H9 (cell line): ENCODE measurements at regions not wholly inside any gene's neighbourhood (a gene's known extent, or its start where the extent isn't known, plus 50 kb on each side); places are given as distances from the start of the nearest gene placed in this dataset.

Source experiments
- DNase-seq: peaks from one replicate; pipeline ENCODE4 v3.0.0-alpha.2; 2017
- H2AFZ ChIP-seq: one replicate; pipeline ENCODE4 v1.6.1; 2013; ENCODE audit warnings: mild to moderate bottlenecking, low read length, control low read depth, moderate library complexity
- H2AK5ac ChIP-seq: 2 replicates; pipeline ENCODE4 v1.6.1; 2013; ENCODE audit warnings: low read length, control low read depth, mixed read lengths; ENCODE audit not compliant: insufficient read length
- H2BK120ac ChIP-seq: one replicate; pipeline ENCODE4 v1.6.1; 2013; ENCODE audit warnings: low read depth, mild to moderate bottlenecking, low read length, control low read depth, inconsistent platforms; ENCODE audit not compliant: poor library complexity, severe bottlenecking
- H2BK12ac ChIP-seq: 2 replicates; pipeline ENCODE4 v1.6.1; 2013; ENCODE audit warnings: low read length, control low read depth, mixed read lengths, low read depth; ENCODE audit not compliant: insufficient read length
- H2BK15ac ChIP-seq: 2 replicates; pipeline ENCODE4 v1.6.1; 2013; ENCODE audit warnings: low read depth, low read length, control low read depth
- H2BK20ac ChIP-seq: one replicate; pipeline ENCODE4 v1.6.1; 2013; ENCODE audit warnings: low read depth, mild to moderate bottlenecking, low read length, control low read depth, inconsistent platforms; ENCODE audit not compliant: poor library complexity, severe bottlenecking
- H2BK5ac ChIP-seq: 2 replicates; pipeline ENCODE4 v1.6.1; 2013; ENCODE audit warnings: low read length, control low read depth, mixed read lengths; ENCODE audit not compliant: insufficient read length
- H3K14ac ChIP-seq: 2 replicates; pipeline ENCODE4 v1.6.1; 2013; ENCODE audit warnings: low read length, control low read depth; ENCODE audit not compliant: insufficient read depth
- H3K18ac ChIP-seq: 2 replicates; pipeline ENCODE4 v1.6.1; 2013; ENCODE audit warnings: low read depth, mild to moderate bottlenecking, mixed read lengths, low read length, control low read depth; ENCODE audit not compliant: insufficient read length
- H3K23ac ChIP-seq: 2 replicates; pipeline ENCODE4 v1.6.1; 2013; ENCODE audit warnings: low read length, control low read depth, mixed read lengths, low read depth; ENCODE audit not compliant: insufficient read length
- H3K23me2 ChIP-seq: 2 replicates; pipeline ENCODE4 v1.6.1; 2013; ENCODE audit warnings: low read depth, mild to moderate bottlenecking, mixed read lengths, low read length, control low read depth; ENCODE audit not compliant: insufficient read length, poor library complexity, severe bottlenecking
- H3K27ac ChIP-seq: 2 replicates; pipeline ENCODE4 v1.5.1; 2013; ENCODE audit warnings: low read length, control low read depth, mixed read lengths, low read depth; ENCODE audit not compliant: insufficient read length
- H3K27me3 ChIP-seq: 2 replicates; pipeline ENCODE4 v1.6.1; 2013; ENCODE audit warnings: low read length, control low read depth, inconsistent platforms; ENCODE audit not compliant: insufficient read depth
- H3K4ac ChIP-seq: 2 replicates; pipeline ENCODE4 v1.6.1; 2013; ENCODE audit warnings: low read depth, mild to moderate bottlenecking, control low read depth, inconsistent platforms, low read length, moderate library complexity
- H3K4me1 ChIP-seq: 2 replicates; pipeline ENCODE4 v1.6.1; 2013; ENCODE audit warnings: low read length, control low read depth, inconsistent platforms; ENCODE audit not compliant: insufficient read depth
- H3K4me2 ChIP-seq: 2 replicates; pipeline ENCODE4 v1.6.1; 2013; ENCODE audit warnings: low read length, control low read depth, mixed read lengths; ENCODE audit not compliant: insufficient read length, insufficient read depth
- H3K56ac ChIP-seq: 2 replicates; pipeline ENCODE4 v1.6.1; 2013; ENCODE audit warnings: low read depth, mild to moderate bottlenecking, mixed read lengths, low read length, control low read depth; ENCODE audit not compliant: insufficient read length
- H3K79me1 ChIP-seq: 2 replicates; pipeline ENCODE4 v1.6.1; 2013; ENCODE audit warnings: low read depth, mild to moderate bottlenecking, moderate library complexity, low read length, control low read depth, inconsistent platforms; ENCODE audit not compliant: insufficient read depth, poor library complexity, severe bottlenecking
- H3K79me2 ChIP-seq: 2 replicates; pipeline ENCODE4 v1.6.1; 2013; ENCODE audit warnings: low read length, control low read depth, inconsistent platforms; ENCODE audit not compliant: insufficient read depth
- H3K9ac ChIP-seq: 2 replicates; pipeline ENCODE4 v1.6.1; 2013; ENCODE audit warnings: low read length, control low read depth, mixed read lengths; ENCODE audit not compliant: insufficient read length; ENCODE audit errors: extremely low read depth
- H3K9me3 ChIP-seq: one replicate; pipeline ENCODE4 v1.6.1; 2013; ENCODE audit warnings: low read depth, low read length, inconsistent platforms; ENCODE audit not compliant: control insufficient read depth
- H3T11ph ChIP-seq: one replicate; pipeline ENCODE4 v1.6.1; 2013; ENCODE audit warnings: mild to moderate bottlenecking, low read length, control low read depth, inconsistent platforms
- H4K20me1 ChIP-seq: one replicate; pipeline ENCODE4 v1.6.1; 2013; ENCODE audit not compliant: control insufficient read depth, insufficient read length, insufficient read depth
- H4K5ac ChIP-seq: 2 replicates; pipeline ENCODE4 v1.6.1; 2013; ENCODE audit warnings: low read depth, mild to moderate bottlenecking, mixed read lengths, low read length, control low read depth; ENCODE audit not compliant: insufficient read length
- H4K8ac ChIP-seq: replicated peaks from 2 replicates; pipeline ENCODE4 v1.6.1; 2013; ENCODE audit warnings: low read length, control low read depth, mixed read lengths, low read depth; ENCODE audit not compliant: insufficient read length
- H4K91ac ChIP-seq: 2 replicates; pipeline ENCODE4 v1.6.1; 2013; ENCODE audit warnings: low read depth, mild to moderate bottlenecking, moderate library complexity, mixed read lengths, low read length, control low read depth; ENCODE audit not compliant: insufficient read length
- H3K27ac Mint-ChIP-seq, 3 experiments: 2 replicates in 2 of 3; 3 replicates in 1 of 3; pipeline ENCODE4 v1.8.0; 2020 to 2021; ENCODE audit warnings: mixed read lengths in 3 of 3, mild to moderate bottlenecking in 1 of 3, moderate library complexity in 1 of 3
- H3K27me3 Mint-ChIP-seq: 2 replicates; pipeline ENCODE4 v1.8.0; 2021; ENCODE audit warnings: low read depth, mild to moderate bottlenecking, moderate library complexity, mixed read lengths
- H3K36me3 Mint-ChIP-seq, 3 experiments: 2 replicates in 2 of 3; 3 replicates in 1 of 3; pipeline ENCODE4 v1.8.0; 2020 to 2021; ENCODE audit warnings: low read depth in 3 of 3, mixed read lengths in 3 of 3; ENCODE audit not compliant: insufficient read depth in 1 of 3
- H3K4me1 Mint-ChIP-seq, 2 experiments: 2 replicates each; pipeline ENCODE4 v1.8.0; 2020; ENCODE audit warnings: mixed read lengths in 2 of 2
- H3K4me3 Mint-ChIP-seq, 2 experiments: 2 replicates in 1 of 2; 3 replicates in 1 of 2; pipeline ENCODE4 v1.8.0; 2020 to 2021; ENCODE audit warnings: mild to moderate bottlenecking in 2 of 2, mixed read lengths in 2 of 2, moderate library complexity in 1 of 2
- H3K9me3 Mint-ChIP-seq, 2 experiments: 2 replicates in 1 of 2; 3 replicates in 1 of 2; pipeline ENCODE4 v1.8.0; 2020; ENCODE audit warnings: mild to moderate bottlenecking in 2 of 2, mixed read lengths in 2 of 2, moderate library complexity in 1 of 2
- WGBS: extraction: QIAGEN DNeasy Blood & Tissue Kit; methylation state at CpG from one replicate; pipeline ENCODE4 v1.1.7; 2013; ENCODE audit warnings: missing lambda C conversion rate, low lambda C conversion rate, mixed read lengths; ENCODE audit not compliant: insufficient read length; ENCODE audit errors: extremely low coverage; 5-methylcytosine and 5-hydroxymethylcytosine counted together
- TF ChIP-seq, protein P1 (sequence below): fragments of 200-600 bp; sonication (generic); conservative IDR thresholded peaks from 3 replicates; pipeline ENCODE4 v1.8.0; 2021; ENCODE audit warnings: antibody characterized with exemption, mild to moderate bottlenecking

DNA sequence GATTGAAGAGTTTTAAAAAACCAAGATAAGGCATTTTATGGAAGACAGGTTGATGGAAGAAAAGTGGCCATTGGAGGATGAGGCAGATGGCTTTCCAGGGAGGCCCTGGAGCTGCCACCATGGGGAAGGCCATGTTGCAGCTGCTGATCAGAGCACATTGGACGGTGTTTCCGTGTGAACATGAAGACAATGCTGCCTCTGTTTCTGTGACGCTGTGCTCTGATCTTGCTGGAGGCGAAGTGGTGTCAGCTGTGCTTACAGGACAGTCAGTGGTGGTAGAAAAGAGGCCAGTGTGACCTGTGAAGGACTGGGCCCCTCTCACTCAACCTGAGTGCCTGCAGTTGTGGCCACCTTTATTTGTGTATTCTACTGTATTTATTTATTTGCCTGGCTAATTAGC is 132.9 kb downstream of the FAM204A start:
- peak overlapping the region; percentile 38 for H4K8ac ChIP-seq
- H3K4me1 Mint-ChIP-seq = peaks cover 17% of the 10 kb centered on the region in 2 experiments
- no peaks in the 10 kb centered on the region for H3K9me3 ChIP-seq
- H3K23me2 ChIP-seq = no peaks in the 10 kb centered on the region
- H3K79me2 ChIP-seq = no peaks in the 10 kb centered on the region
- no peaks in the 10 kb centered on the region for H3K9me3 Mint-ChIP-seq
- H3K56ac ChIP-seq = no peak overlapping the region
- H3K18ac ChIP-seq = peak overlapping the region; percentile 42
- H3K4ac ChIP-seq = no peak overlapping the region
- no peak overlapping the region for H3T11ph ChIP-seq
- H3K36me3 Mint-ChIP-seq = no peaks in the 10 kb centered on the region; a peak in 1 of 7 replicates
- H4K91ac ChIP-seq = no peak overlapping the region
- no peak overlapping the region for H2BK120ac ChIP-seq
- no peak overlapping the region for H3K4me3 Mint-ChIP-seq
- DNase-seq = no peak
- H2AFZ ChIP-seq = no peak overlapping the region
- H3K27me3 Mint-ChIP-seq = peaks cover 2% of the 10 kb centered on the region
- H3K14ac ChIP-seq = no peak overlapping the region
- H4K20me1 ChIP-seq = no peaks in the 10 kb centered on the region
- no peak overlapping the region for H3K4me2 ChIP-seq
- no peak overlapping the region for H4K5ac ChIP-seq
- H3K27ac Mint-ChIP-seq = no peak overlapping the region
- H3K27ac ChIP-seq = no peak overlapping the region
- TF ChIP-seq, protein P1, sequence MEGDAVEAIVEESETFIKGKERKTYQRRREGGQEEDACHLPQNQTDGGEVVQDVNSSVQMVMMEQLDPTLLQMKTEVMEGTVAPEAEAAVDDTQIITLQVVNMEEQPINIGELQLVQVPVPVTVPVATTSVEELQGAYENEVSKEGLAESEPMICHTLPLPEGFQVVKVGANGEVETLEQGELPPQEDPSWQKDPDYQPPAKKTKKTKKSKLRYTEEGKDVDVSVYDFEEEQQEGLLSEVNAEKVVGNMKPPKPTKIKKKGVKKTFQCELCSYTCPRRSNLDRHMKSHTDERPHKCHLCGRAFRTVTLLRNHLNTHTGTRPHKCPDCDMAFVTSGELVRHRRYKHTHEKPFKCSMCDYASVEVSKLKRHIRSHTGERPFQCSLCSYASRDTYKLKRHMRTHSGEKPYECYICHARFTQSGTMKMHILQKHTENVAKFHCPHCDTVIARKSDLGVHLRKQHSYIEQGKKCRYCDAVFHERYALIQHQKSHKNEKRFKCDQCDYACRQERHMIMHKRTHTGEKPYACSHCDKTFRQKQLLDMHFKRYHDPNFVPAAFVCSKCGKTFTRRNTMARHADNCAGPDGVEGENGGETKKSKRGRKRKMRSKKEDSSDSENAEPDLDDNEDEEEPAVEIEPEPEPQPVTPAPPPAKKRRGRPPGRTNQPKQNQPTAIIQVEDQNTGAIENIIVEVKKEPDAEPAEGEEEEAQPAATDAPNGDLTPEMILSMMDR = no peak
- no peak overlapping the region for H2BK5ac ChIP-seq
- 0 out of 2 replicates have a peak overlapping the region, but pooled peaks have one; percentile 52 for H2BK15ac ChIP-seq
- no peak overlapping the region for H2BK12ac ChIP-seq
- H3K4me1 ChIP-seq = peaks cover 7% of the 10 kb centered on the region
- WGBS = no CpG with 5 or more reads among the region's 4 CpGs
- no peaks in the 10 kb centered on the region for H3K27me3 ChIP-seq
- no peak overlapping the region for H2BK20ac ChIP-seq
- H2AK5ac ChIP-seq = no peak overlapping the region
- H3K23ac ChIP-seq = no peak overlapping the region
- H3K79me1 ChIP-seq = no peaks in the 10 kb centered on the region
- no peak overlapping the region for H3K9ac ChIP-seq
